Kidney (tissue), 13 donors: ENCODE measurements at regions not wholly inside any gene's neighbourhood (a gene's known extent, or its start where the extent isn't known, plus 50 kb on each side); places are given as distances from the start of the nearest gene placed in this dataset.
"Not testable (repeated sequence)": the region's sequence is repeated elsewhere in the genome, so short reads cannot be mapped to it uniquely, and the experiment has no call there.

Experiments used
- DNase-seq, 5 donors: peaks; one replicate each; pipeline ENCODE4 v3.0.0-alpha.2; 2013 to 2020
- FAIRE-seq: peaks from 2 replicates; lab custom pipeline; 2012; peaks lifted over from hg19 to GRCh38; lab: Jason Lieb, UNC
- H3K27ac ChIP-seq, 2 donors: one replicate each; pipeline ENCODE4 v1.7.0; 2013; ENCODE audit warnings: low read depth in 2 of 2, low read length in 2 of 2, inconsistent platforms in 1 of 2
- H3K27me3 ChIP-seq: one replicate; pipeline ENCODE4 v1.7.1; 2013; ENCODE audit warnings: low read length, inconsistent platforms; ENCODE audit not compliant: control insufficient read depth, insufficient read depth
- H3K36me3 ChIP-seq, 3 donors: one replicate each; pipeline versions ENCODE4 v1.7.0 to v1.7.1; 2013; ENCODE audit warnings: low read length in 3 of 3, control low read depth in 1 of 3, inconsistent platforms in 1 of 3; ENCODE audit not compliant: insufficient read depth in 3 of 3, control insufficient read depth in 2 of 3
- H3K4me1 ChIP-seq, 3 donors: one replicate each; pipeline versions ENCODE4 v1.7.0 to v1.7.1; 2013; ENCODE audit warnings: low read length in 3 of 3, inconsistent platforms in 1 of 3, low read depth in 1 of 3; ENCODE audit not compliant: control insufficient read depth in 2 of 3, insufficient read depth in 2 of 3
- H3K4me3 ChIP-seq, 3 donors: one replicate each; pipeline versions ENCODE4 v1.7.0 to v1.8.1; 2013; ENCODE audit warnings: low read length in 3 of 3, control low read depth in 1 of 3, inconsistent platforms in 1 of 3
- H3K9ac ChIP-seq, 3 donors: one replicate each; pipeline versions ENCODE4 v1.7.0 to v1.7.1; 2013; ENCODE audit warnings: low read length in 3 of 3, control low read depth in 1 of 3, inconsistent platforms in 1 of 3
- H3K9me3 ChIP-seq, 3 donors: one replicate each; pipeline versions ENCODE4 v1.7.0 to v1.7.1; 2013; ENCODE audit warnings: low read length in 3 of 3, control low read depth in 1 of 3, inconsistent platforms in 1 of 3; ENCODE audit not compliant: control insufficient read depth in 2 of 3, insufficient read depth in 1 of 3
- intact Hi-C: fragments of 100-400 bp; cut with DNase I; formaldehyde crosslinking; loops from one replicate; pipeline ENCODE4 v1.11.1; 2022
- TF ChIP-seq, protein P1 (sequence below): IDR thresholded peaks from 3 replicates; pipeline ENCODE4 v1.5.1; 2012; ENCODE audit warnings: mild to moderate bottlenecking, moderate library complexity, borderline replicate concordance; ENCODE audit not compliant: insufficient read depth; ENCODE audit errors: extremely low read depth
- donor health status: control.
- donor health status: control.
- donor health status: control.
- donor health status: control.
- donor health status: control.
- donor health status: DM: yes; HTN: yes; CAD: no.
- donor health status: Normal renal cell carcinoma (clear cell type).

DNA sequence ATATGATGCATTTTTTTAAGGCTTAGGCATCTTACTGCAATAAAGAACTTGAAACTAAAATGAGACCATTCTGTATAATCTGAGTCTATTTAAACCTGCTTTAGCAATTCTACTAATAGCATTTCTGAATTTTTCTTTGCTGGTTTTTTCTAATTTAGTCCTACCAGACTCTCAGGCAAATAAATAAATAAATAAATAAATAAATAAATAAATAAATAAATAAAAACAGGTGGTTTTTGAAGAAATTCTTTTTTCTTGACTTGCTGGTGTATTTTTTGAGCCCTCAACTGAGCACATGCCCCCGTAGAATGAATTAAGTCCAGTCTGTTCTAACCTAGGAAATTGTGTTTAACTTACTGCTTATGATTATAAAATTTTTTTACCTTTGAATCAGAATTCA lies 134.7 kb upstream of the FOXP2 start:
- TF ChIP-seq, protein P1, sequence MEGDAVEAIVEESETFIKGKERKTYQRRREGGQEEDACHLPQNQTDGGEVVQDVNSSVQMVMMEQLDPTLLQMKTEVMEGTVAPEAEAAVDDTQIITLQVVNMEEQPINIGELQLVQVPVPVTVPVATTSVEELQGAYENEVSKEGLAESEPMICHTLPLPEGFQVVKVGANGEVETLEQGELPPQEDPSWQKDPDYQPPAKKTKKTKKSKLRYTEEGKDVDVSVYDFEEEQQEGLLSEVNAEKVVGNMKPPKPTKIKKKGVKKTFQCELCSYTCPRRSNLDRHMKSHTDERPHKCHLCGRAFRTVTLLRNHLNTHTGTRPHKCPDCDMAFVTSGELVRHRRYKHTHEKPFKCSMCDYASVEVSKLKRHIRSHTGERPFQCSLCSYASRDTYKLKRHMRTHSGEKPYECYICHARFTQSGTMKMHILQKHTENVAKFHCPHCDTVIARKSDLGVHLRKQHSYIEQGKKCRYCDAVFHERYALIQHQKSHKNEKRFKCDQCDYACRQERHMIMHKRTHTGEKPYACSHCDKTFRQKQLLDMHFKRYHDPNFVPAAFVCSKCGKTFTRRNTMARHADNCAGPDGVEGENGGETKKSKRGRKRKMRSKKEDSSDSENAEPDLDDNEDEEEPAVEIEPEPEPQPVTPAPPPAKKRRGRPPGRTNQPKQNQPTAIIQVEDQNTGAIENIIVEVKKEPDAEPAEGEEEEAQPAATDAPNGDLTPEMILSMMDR = no peak

GRCh38 chr7:114273218-114273617 lies 141.4 kb upstream of the FOXP2 start:
- Histone ChIP-seq H3K36me3 (no peaks in the 10 kb centered on the region), H3K9ac (no peak overlapping the region), H3K4me3 (no peak overlapping the region), H3K9me3 (no peaks in the 10 kb centered on the region), H3K4me1 (no peaks in the 10 kb centered on the region), H3K27me3 (no peaks in the 10 kb centered on the region), H3K27ac (no peak overlapping the region)
- intact Hi-C loops = no loop called here
- DNase-seq = no peak
- no peak for FAIRE-seq
- TF ChIP-seq, protein P1 = no peak

More for the DNA sequence above, 134.7 kb upstream of the FOXP2 start:
- DNase-seq (no peak), FAIRE-seq (no peak)
- no peaks in the 10 kb centered on the region for H3K36me3 ChIP-seq
- no peak overlapping the region for H3K4me3 ChIP-seq
- H3K9me3 ChIP-seq = no peaks in the 10 kb centered on the region
- no peak overlapping the region for H3K9ac ChIP-seq
- H3K27ac ChIP-seq = no peak overlapping the region
- intact Hi-C loops = no loop called here
- no peaks in the 10 kb centered on the region for H3K27me3 ChIP-seq
- no peaks in the 10 kb centered on the region for H3K4me1 ChIP-seq

GRCh38 chr7:114269714-114270113 lies 144.9 kb upstream of the FOXP2 start:
- no peak overlapping the region for H3K4me3 ChIP-seq
- intact Hi-C loops = no loop called here
- DNase-seq (no peak), FAIRE-seq (no peak)
- H3K27me3 ChIP-seq = no peaks in the 10 kb centered on the region
- TF ChIP-seq, protein P1 = no peak
- H3K4me1 ChIP-seq = no peaks in the 10 kb centered on the region
- no peaks in the 10 kb centered on the region for H3K36me3 ChIP-seq
- no peak overlapping the region for H3K27ac ChIP-seq
- H3K9ac ChIP-seq = no peak overlapping the region
- no peaks in the 10 kb centered on the region for H3K9me3 ChIP-seq

DNA sequence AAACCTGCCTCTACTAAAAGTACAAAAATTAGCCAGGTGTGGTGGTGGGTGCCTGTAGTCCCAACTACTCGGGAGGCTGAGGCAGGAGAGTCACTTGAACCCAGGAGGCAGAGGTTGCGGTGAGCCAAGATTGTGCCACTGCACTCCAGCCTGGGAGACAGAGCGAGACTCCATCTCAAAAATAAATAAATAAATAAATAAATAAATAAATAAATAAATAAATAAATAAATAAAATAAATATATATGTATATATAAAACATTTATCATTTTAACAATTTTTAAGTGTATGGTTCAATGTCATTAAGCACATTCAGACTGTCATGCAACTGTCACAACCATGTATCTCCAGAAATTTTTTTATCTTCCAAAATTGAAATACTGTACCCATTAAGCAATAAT lies 147.1 kb upstream of the FOXP2 start:
- H3K27me3 ChIP-seq, H3K9me3 ChIP-seq, H3K27ac ChIP-seq, H3K9ac ChIP-seq, H3K4me1 ChIP-seq, FAIRE-seq, intact Hi-C loops, H3K36me3 ChIP-seq, DNase-seq, H3K4me3 ChIP-seq: not testable (repeated sequence)
